ENCODE measurements at regions not wholly inside any gene's neighbourhood (a gene's known extent, or its start where the extent isn't known, plus 50 kb on each side); places are given as distances from the start of the nearest gene placed in this dataset.

DNA sequence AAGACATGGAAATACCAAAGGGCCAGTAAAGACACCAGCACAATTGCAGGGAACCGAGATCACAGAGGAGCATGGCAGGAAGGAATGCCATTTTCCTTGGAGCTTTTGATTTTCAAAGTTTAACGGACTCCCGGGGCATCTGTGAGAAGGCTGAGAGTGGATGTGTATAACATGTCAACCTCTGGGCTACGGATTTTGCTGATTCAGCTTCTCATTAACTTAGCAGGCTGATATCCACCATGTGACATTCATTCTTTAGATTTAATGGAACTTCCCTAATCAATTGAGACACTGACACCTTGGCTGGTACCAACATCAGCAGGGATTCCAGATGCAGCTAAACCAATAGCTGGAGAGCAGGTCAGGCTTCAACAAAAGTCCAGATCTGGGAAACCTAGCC, 496.6 kb upstream of the SPHKAP start:
- Mint-ChIP-seq H3K9me3 (no peaks in the 10 kb centered on the region), H3K4me1 (ENCODE audit: low read depth) (no peaks in the 10 kb centered on the region), H3K36me3 (ENCODE audit: low read depth) (no peaks in the 10 kb centered on the region), H3K4me3 (no peak overlapping the region), H3K27ac (no peak overlapping the region), H3K27me3 (ENCODE audit: insufficient read depth) (no peaks in the 10 kb centered on the region)
- intact Hi-C loops (cut with micrococcal nuclease), result no loop called here
- DNase-seq (ENCODE audit: low spot score), result no peak

DNA sequence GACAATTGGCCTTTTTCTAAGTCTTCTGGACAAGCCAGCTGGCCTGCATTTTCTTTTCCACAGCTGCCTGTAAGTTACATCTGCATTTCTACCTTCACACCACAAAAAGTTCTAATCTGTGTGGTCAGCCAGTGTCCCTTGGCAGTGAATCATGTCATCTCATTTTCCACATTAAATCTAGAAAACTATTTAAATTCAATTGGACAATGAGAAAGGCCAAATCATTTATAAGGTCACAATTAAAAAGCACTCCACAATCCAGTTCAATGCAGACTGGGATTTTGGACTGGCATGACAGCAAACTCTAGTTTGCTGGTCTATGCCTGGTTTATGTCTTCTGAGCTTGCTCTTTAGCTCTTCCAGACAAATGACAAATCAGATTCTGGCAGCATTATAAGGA, 494.2 kb upstream of the SPHKAP start:
- no peak overlapping the region for H3K27ac Mint-ChIP-seq
- intact Hi-C loops (cut with micrococcal nuclease), result no loop called here
- no peaks in the 10 kb centered on the region for H3K4me1 Mint-ChIP-seq (ENCODE audit: low read depth)
- H3K4me3 Mint-ChIP-seq, result no peak overlapping the region
- H3K36me3 Mint-ChIP-seq (ENCODE audit: low read depth), result no peaks in the 10 kb centered on the region
- H3K9me3 Mint-ChIP-seq, result no peaks in the 10 kb centered on the region
- DNase-seq (ENCODE audit: low spot score), result no peak
- no peaks in the 10 kb centered on the region for H3K27me3 Mint-ChIP-seq (ENCODE audit: insufficient read depth)

DNA sequence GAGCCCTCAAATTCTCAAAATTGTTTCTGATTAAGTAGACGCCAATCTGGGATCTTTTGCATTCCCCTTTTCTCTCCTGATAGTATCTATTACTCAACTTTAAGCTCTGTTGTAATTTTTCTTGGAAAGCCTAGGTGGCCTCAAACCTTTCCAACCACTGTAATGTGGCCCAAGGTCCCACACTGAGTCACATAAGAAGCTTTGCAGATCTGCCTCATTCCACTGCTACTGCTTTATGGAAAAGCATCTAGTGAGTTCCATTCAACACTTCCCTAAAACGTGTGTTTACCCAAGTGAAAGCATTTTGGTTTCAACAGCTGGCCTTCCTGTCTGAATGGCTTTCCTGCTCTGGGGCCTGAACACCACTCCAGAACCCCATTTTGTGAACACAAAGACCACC, 493.6 kb upstream of the SPHKAP start:
- intact Hi-C loops (cut with micrococcal nuclease), result no loop called here
- H3K9me3 Mint-ChIP-seq, result no peaks in the 10 kb centered on the region
- H3K27me3 Mint-ChIP-seq (ENCODE audit: insufficient read depth), result no peaks in the 10 kb centered on the region
- H3K36me3 Mint-ChIP-seq (ENCODE audit: low read depth), result no peaks in the 10 kb centered on the region
- H3K4me1 Mint-ChIP-seq (ENCODE audit: low read depth), result no peaks in the 10 kb centered on the region
- H3K4me3 Mint-ChIP-seq, result no peak overlapping the region
- no peak overlapping the region for H3K27ac Mint-ChIP-seq
- DNase-seq (ENCODE audit: low spot score), result no peak

DNA sequence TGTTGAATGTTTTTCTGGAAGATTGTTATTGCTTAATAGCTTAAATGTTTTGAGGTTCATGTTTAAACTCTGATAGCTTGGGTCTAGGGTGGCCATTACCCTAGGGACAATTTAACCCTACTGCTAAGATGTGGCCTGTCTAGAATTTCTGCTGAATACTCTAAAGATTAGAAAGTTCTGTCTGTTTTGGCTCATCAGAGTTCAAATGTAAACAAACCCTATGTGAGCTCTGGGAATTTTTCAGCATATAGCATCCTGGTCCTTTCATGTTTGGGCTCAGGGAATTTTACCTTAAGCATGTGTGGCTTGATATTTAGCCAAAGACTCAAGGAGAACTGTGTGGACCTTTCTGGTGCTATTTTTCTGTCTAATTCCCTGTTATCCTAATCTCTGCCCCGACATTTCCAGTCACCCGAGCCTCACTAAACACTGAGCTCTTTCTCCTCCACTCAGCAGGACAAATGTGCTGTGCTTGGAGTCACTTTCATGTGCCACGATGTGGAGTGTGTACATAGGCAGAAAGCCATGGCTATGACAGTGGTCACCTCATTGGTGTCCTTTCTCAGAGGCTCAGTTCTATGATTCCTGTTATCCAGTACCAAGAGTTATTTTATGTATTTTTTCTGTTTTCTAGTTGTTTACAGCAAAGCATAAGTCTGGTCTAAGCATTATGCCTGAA, 492.5 kb upstream of the SPHKAP start:
- no peaks in the 10 kb centered on the region for H3K27me3 Mint-ChIP-seq (ENCODE audit: insufficient read depth)
- H3K9me3 Mint-ChIP-seq, result no peaks in the 10 kb centered on the region
- no peak for DNase-seq (ENCODE audit: low spot score)
- no peak overlapping the region for H3K4me3 Mint-ChIP-seq
- no peaks in the 10 kb centered on the region for H3K4me1 Mint-ChIP-seq (ENCODE audit: low read depth)
- no peaks in the 10 kb centered on the region for H3K36me3 Mint-ChIP-seq (ENCODE audit: low read depth)
- no peak overlapping the region for H3K27ac Mint-ChIP-seq
- intact Hi-C loops (cut with micrococcal nuclease), result no loop called here

DNA sequence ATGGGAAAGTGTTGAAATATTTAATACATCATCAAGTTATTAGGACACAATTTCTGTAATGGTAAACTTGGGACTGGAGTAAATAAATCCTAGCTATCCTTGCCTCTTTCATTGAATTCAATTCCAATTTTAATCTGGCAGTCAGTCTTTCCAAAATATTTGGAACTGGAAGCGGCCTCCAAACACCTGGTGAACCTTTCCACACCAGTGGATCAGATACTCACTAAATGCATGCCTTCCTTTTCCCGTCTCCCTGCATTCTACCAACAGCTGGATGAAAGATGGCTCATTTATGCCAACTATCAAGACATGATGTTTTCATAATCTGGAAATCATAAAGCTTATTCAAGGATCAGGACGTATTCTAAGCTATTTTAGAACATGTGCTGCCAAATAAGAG, 488.2 kb upstream of the SPHKAP start:
- no peak overlapping the region for H3K4me3 Mint-ChIP-seq
- H3K27me3 Mint-ChIP-seq (ENCODE audit: insufficient read depth), result no peaks in the 10 kb centered on the region
- H3K36me3 Mint-ChIP-seq (ENCODE audit: low read depth), result no peaks in the 10 kb centered on the region
- H3K27ac Mint-ChIP-seq, result no peak overlapping the region
- intact Hi-C loops (cut with micrococcal nuclease), result no loop called here
- H3K4me1 Mint-ChIP-seq (ENCODE audit: low read depth), result no peaks in the 10 kb centered on the region
- no peaks in the 10 kb centered on the region for H3K9me3 Mint-ChIP-seq
- DNase-seq (ENCODE audit: low spot score), result no peak

DNA sequence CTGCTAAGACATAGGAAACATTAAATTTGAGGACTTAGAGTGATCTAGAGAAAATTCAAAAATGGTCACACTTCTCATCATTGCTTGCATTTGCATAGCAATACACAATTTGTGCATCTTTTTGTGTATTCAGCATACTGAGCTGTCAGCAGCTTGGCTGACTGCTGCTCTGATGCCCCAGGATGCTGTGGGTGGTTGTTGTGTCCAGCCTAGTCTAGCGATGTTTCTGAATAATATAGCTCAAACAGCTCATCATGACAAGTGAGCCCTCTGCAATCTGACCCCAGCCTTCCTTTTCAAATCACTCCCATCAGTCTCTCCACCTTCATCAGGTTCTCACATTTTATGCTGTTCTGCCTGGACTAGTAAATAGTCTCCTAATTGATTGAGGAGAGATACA, 483.7 kb upstream of the SPHKAP start:
- no peaks in the 10 kb centered on the region for H3K36me3 Mint-ChIP-seq (ENCODE audit: low read depth)
- H3K27ac Mint-ChIP-seq, result no peak overlapping the region
- no peaks in the 10 kb centered on the region for H3K9me3 Mint-ChIP-seq
- no peak for DNase-seq (ENCODE audit: low spot score)
- intact Hi-C loops (cut with micrococcal nuclease), result no loop called here
- no peaks in the 10 kb centered on the region for H3K4me1 Mint-ChIP-seq (ENCODE audit: low read depth)
- no peak overlapping the region for H3K4me3 Mint-ChIP-seq
- H3K27me3 Mint-ChIP-seq (ENCODE audit: insufficient read depth), result no peaks in the 10 kb centered on the region

DNA sequence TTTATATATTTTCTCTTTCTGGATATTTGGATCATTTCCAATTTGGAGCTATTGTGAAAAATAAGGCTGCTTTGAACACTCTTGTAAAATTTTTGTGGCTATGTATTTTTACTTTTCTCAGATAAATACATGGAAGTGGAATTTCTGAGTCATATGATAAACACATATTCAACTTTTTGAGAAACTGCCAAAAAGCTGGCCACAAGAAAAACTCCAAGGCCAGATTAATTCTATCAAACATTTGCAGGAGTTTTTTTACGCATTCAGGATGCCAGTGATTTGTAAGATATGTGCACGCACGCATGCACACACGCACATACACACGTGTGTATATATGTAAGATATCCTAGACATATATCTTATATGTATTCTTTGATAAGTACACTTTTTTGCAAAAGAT, 477.5 kb upstream of the SPHKAP start:
- intact Hi-C loops (cut with micrococcal nuclease), result no loop called here
- Mint-ChIP-seq H3K4me1 (ENCODE audit: low read depth) (no peaks in the 10 kb centered on the region), H3K4me3 (no peak overlapping the region), H3K27ac (no peak overlapping the region), H3K36me3 (ENCODE audit: low read depth) (no peaks in the 10 kb centered on the region), H3K9me3 (no peaks in the 10 kb centered on the region), H3K27me3 (ENCODE audit: insufficient read depth) (no peaks in the 10 kb centered on the region)
- DNase-seq (ENCODE audit: low spot score), result no peak

DNA sequence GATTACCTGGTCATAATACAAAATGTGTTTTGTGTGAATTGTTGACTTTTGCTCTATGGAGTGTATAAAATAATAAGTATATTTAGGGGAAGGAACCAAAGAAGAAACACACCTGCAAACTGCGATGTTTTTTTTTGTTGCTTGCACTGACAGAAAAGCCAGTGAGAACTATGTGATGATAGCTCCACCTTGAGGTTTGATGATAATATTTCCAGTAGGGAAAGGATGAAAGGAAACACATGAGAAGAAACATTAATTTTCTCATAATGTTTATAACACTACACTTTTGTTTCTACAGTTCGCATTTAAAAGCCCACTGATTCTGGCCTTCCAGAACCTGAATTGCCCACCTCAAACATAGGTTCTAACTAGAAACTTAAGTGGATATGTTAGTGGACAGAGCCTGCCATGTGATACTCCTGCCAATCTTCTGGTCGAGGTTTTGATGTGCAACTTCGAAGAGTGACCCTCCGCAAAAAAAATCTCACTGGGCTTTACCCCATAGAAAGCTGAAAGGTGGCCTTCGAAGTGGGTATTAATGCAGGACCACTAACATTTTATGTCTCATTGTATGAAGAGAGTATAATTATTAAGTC, 476.4 kb upstream of the SPHKAP start:
- Mint-ChIP-seq H3K4me1 (ENCODE audit: low read depth) (no peaks in the 10 kb centered on the region), H3K27ac (no peak overlapping the region), H3K4me3 (no peak overlapping the region), H3K9me3 (no peaks in the 10 kb centered on the region), H3K27me3 (ENCODE audit: insufficient read depth) (no peaks in the 10 kb centered on the region), H3K36me3 (ENCODE audit: low read depth) (no peaks in the 10 kb centered on the region)
- intact Hi-C loops (cut with micrococcal nuclease), result no loop called here
- no peak for DNase-seq (ENCODE audit: low spot score)

DNA sequence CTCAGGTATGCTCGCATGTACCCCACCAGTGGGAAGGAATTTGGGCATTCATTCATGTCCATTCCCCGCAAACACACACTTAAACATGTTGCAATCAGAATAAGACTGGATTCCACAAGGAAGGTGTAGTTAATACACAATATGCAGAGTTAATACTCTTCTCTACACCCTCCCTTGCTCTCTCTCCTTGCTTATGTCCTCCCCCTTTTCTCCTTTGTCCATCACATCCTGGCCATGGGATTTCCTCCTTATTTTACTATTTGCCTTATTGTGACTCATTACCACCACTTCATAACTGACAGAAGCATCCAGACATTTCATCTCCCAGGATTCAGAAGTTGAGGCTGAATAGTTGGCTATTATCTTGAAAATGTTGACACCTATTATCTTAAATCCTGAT, 473.8 kb upstream of the SPHKAP start:
- intact Hi-C loops (cut with micrococcal nuclease), result no loop called here
- Mint-ChIP-seq H3K4me3 (no peak overlapping the region), H3K36me3 (ENCODE audit: low read depth) (no peaks in the 10 kb centered on the region), H3K4me1 (ENCODE audit: low read depth) (no peaks in the 10 kb centered on the region), H3K9me3 (no peaks in the 10 kb centered on the region), H3K27ac (no peak overlapping the region), H3K27me3 (ENCODE audit: insufficient read depth) (no peaks in the 10 kb centered on the region)
- DNase-seq (ENCODE audit: low spot score), result no peak

DNA sequence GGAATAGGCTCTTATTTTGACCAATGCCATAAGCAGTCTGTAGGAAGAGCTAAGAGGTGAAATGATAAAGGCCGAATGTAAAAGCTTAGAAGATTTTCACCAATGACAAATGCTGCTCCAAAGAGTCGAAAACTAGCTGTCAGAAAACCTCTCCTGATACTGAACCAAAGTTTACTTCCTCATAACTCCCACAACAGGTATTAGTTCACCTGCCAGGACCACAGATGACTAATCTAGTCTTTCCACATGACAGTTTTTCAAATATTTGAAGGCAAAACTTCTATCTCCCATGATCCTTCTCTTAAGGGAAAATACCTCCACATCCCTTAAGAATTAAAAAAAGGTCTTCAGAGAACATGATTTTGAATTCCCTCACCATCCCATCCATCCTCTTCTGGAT, 473.2 kb upstream of the SPHKAP start:
- Mint-ChIP-seq H3K27ac (no peak overlapping the region), H3K4me3 (no peak overlapping the region), H3K36me3 (ENCODE audit: low read depth) (no peaks in the 10 kb centered on the region), H3K27me3 (ENCODE audit: insufficient read depth) (no peaks in the 10 kb centered on the region), H3K4me1 (ENCODE audit: low read depth) (no peaks in the 10 kb centered on the region), H3K9me3 (no peaks in the 10 kb centered on the region)
- intact Hi-C loops (cut with micrococcal nuclease), result no loop called here
- DNase-seq (ENCODE audit: low spot score), result no peak

DNA sequence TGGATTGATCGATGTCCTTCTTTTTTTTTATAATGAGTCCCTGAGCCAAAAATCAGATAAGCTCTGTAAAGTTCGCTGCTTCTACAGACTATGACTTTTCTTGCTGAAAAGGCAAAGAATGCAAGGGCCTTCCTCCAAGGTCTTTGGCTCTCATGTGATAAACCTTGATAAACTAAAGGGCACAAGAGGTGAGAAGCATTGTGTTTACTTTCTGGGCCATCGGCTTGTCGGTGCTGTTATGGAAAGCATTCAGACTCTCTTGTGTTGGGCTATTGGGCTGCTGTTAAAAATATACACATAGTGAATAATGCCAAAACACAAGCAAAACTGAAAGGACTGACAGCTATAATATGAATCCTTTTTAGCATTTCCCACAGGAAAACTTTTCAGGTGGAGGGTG, 472.4 kb upstream of the SPHKAP start:
- no peak for DNase-seq (ENCODE audit: low spot score)
- Mint-ChIP-seq H3K9me3 (no peaks in the 10 kb centered on the region), H3K4me1 (ENCODE audit: low read depth) (no peaks in the 10 kb centered on the region), H3K27me3 (ENCODE audit: insufficient read depth) (no peaks in the 10 kb centered on the region), H3K27ac (no peak overlapping the region), H3K36me3 (ENCODE audit: low read depth) (no peaks in the 10 kb centered on the region), H3K4me3 (no peak overlapping the region)
- intact Hi-C loops (cut with micrococcal nuclease), result no loop called here

DNA sequence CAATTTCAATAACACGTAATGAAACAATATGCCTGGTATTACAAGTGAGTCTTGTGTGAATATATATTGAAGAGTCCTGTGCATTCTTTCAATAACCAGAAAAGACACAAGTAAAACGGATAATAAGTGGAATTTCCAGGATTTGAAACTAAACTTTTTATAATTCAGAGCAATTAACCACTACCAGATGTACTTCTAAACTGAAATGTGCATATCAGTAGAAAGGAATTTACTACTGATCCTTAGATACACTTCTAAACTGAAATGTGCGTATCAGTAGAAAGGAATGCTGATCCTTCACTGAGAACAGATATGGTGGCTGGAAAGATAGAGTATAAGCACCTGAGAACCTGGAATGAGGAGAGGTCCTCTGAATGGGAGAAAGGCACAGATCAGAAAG, 470.9 kb upstream of the SPHKAP start:
- intact Hi-C loops (cut with micrococcal nuclease), result no loop called here
- no peaks in the 10 kb centered on the region for H3K36me3 Mint-ChIP-seq (ENCODE audit: low read depth)
- H3K4me3 Mint-ChIP-seq, result no peak overlapping the region
- H3K9me3 Mint-ChIP-seq, result no peaks in the 10 kb centered on the region
- H3K4me1 Mint-ChIP-seq (ENCODE audit: low read depth), result no peaks in the 10 kb centered on the region
- no peak overlapping the region for H3K27ac Mint-ChIP-seq
- DNase-seq (ENCODE audit: low spot score), result no peak
- H3K27me3 Mint-ChIP-seq (ENCODE audit: insufficient read depth), result no peaks in the 10 kb centered on the region

DNA sequence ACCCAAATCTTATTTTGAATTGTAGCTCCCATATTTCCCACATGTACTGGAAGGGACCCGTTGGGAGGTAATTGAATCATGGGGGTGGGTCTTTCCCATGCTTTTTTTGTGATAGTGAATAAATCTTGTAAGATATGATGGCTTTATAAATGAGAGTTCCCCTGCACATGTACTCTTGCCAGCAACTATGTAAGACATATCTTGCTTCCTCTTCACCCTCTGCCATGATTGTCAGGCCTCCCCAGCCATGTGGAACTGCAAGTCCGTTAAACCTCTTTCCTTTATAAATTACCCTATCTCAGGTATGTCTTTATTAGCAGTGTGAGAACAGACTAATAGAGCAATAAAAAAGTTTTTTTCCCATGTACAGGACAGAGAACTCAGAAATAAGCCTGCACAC, 468.4 kb upstream of the SPHKAP start:
- DNase-seq (ENCODE audit: low spot score), result no peak
- Mint-ChIP-seq H3K27ac (no peak overlapping the region), H3K9me3 (no peaks in the 10 kb centered on the region), H3K27me3 (ENCODE audit: insufficient read depth) (no peaks in the 10 kb centered on the region), H3K4me3 (no peak overlapping the region), H3K36me3 (ENCODE audit: low read depth) (no peaks in the 10 kb centered on the region), H3K4me1 (ENCODE audit: low read depth) (no peaks in the 10 kb centered on the region)
- intact Hi-C loops (cut with micrococcal nuclease), result no loop called here

DNA sequence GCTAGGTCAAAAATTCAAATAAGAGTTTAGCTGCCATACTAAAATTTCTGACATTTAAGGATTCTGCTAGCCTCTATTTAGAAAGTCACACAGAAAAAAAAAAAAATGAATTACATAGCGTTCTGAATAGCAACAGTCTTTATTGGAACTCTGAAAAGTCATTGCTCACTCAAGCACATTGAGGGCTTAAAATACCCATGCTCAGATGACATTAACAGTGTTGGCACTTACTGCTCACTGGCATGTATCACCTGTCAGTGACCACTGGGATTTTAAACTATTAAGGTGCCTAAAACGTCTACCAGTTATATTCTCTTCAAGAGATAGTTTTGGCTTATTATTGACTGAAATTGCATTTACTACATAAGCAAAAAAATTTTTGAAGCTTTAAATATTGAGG, 468.0 kb upstream of the SPHKAP start:
- intact Hi-C loops (cut with micrococcal nuclease), result no loop called here
- Mint-ChIP-seq H3K4me3 (no peak overlapping the region), H3K9me3 (no peaks in the 10 kb centered on the region), H3K27me3 (ENCODE audit: insufficient read depth) (no peaks in the 10 kb centered on the region), H3K4me1 (ENCODE audit: low read depth) (no peaks in the 10 kb centered on the region), H3K36me3 (ENCODE audit: low read depth) (no peaks in the 10 kb centered on the region), H3K27ac (no peak overlapping the region)
- no peak for DNase-seq (ENCODE audit: low spot score)
